T-helper 2 cell treated with Interferon-gamma antibody and Interleukin-4, amounts not matched to agents 100 ng/mL and 5 ng/mL, for 36 hours (primary cell): ENCODE measurements at regions not wholly inside any gene's neighbourhood (a gene's known extent, or its start where the extent isn't known, plus 50 kb on each side); places are given as distances from the start of the nearest gene placed in this dataset.
"Not testable (repeated sequence)": the region's sequence is repeated elsewhere in the genome, so short reads cannot be mapped to it uniquely, and the experiment has no call there.

ENCODE experiments used
- intact Hi-C: fragments of 100-400 bp; cut with micrococcal nuclease; formaldehyde crosslinking; loops from one replicate; pipeline ENCODE4 v1.15.1; 2023

- intact Hi-C loops = not testable (repeated sequence)
Measured at GRCh38 chr12:67072281-67072680, 196.9 kb upstream of the CAND1 start.

- intact Hi-C loops = no loop called here
Measured at GRCh38 chr12:67073336-67073735, 195.8 kb upstream of the CAND1 start.

GRCh38 chr12:67074072-67074471 lies 195.1 kb upstream of the CAND1 start:
- intact Hi-C loops = no loop called here

- intact Hi-C loops = no loop called here
Measured at GRCh38 chr12:67077617-67078016, 191.5 kb upstream of the CAND1 start.

GRCh38 chr12:67078957-67079356 lies 190.2 kb upstream of the CAND1 start:
- intact Hi-C loops = no loop called here

GRCh38 chr12:67080637-67081036 lies 188.5 kb upstream of the CAND1 start:
- intact Hi-C loops = no loop called here

- intact Hi-C loops = no loop called here
Measured at GRCh38 chr12:67082221-67082620, 186.9 kb upstream of the CAND1 start.

GRCh38 chr12:67085699-67086098 lies 183.5 kb upstream of the CAND1 start:
- intact Hi-C loops = no loop called here

GRCh38 chr12:67086116-67086515 lies 183.0 kb upstream of the CAND1 start:
- intact Hi-C loops = no loop called here

- intact Hi-C loops = no loop called here
Measured at GRCh38 chr12:67088401-67089118, 180.6 kb upstream of the CAND1 start.

- intact Hi-C loops = no loop called here
Measured at GRCh38 chr12:67091204-67091603, 178.0 kb upstream of the CAND1 start.

- intact Hi-C loops = no loop called here
Measured at GRCh38 chr12:67091678-67092077, 177.5 kb upstream of the CAND1 start.

- intact Hi-C loops = not testable (repeated sequence)
Measured at GRCh38 chr12:67092934-67093333, 176.2 kb upstream of the CAND1 start.

GRCh38 chr12:67096533-67097318 lies 172.4 kb upstream of the CAND1 start:
- intact Hi-C loops = no loop called here

- intact Hi-C loops = no loop called here
Measured at GRCh38 chr12:67099858-67100257, 169.3 kb upstream of the CAND1 start.

- intact Hi-C loops = no loop called here
Measured at GRCh38 chr12:67103521-67103920, 165.6 kb upstream of the CAND1 start.

- intact Hi-C loops = no loop called here
Measured at GRCh38 chr12:67107235-67107634, 161.9 kb upstream of the CAND1 start.

GRCh38 chr12:67107751-67108269 lies 161.3 kb upstream of the CAND1 start:
- intact Hi-C loops = no loop called here

- intact Hi-C loops = not testable (repeated sequence)
Measured at GRCh38 chr12:67110345-67110744, 158.8 kb upstream of the CAND1 start.

GRCh38 chr12:67111182-67111581 lies 158.0 kb upstream of the CAND1 start:
- intact Hi-C loops = no loop called here

GRCh38 chr12:67112586-67112985 lies 156.6 kb upstream of the CAND1 start:
- intact Hi-C loops = no loop called here

GRCh38 chr12:67116134-67116533 lies 153.0 kb upstream of the CAND1 start:
- intact Hi-C loops = no loop called here

GRCh38 chr12:67122584-67122983 lies 146.6 kb upstream of the CAND1 start:
- intact Hi-C loops = no loop called here
